ENCODE measurements at regions not wholly inside any gene's neighbourhood (a gene's known extent, or its start where the extent isn't known, plus 50 kb on each side); places are given as distances from the start of the nearest gene placed in this dataset.

- H3K36me3 ChIP-seq (ENCODE audit: low read length), result no peaks in the 10 kb centered on the region
- H2AFZ ChIP-seq (ENCODE audit: low read depth, low read length, severe bottlenecking), result no peak overlapping the region
- no peaks in the 10 kb centered on the region for H3F3A ChIP-seq (ENCODE audit: insufficient read depth)
- no peaks in the 10 kb centered on the region for H3K27me3 ChIP-seq (ENCODE audit: low read length)
- TF ChIP-seq CTCF (IDR thresholded peaks at IDR 0.05; ENCODE audit: insufficient read depth, low read length, poor library complexity, severe bottlenecking), result no peak
- TF ChIP-seq EZH2phosphoT487 (conservative IDR thresholded peaks at IDR 0.05; ENCODE audit: low read length), result no peak
- no peak overlapping the region for H3K4me3 ChIP-seq (ENCODE audit: insufficient read depth, low read length, poor library complexity, severe bottlenecking)
- no peaks in the 10 kb centered on the region for H3K9me3 ChIP-seq (ENCODE audit: insufficient read depth, low read length)
- H3K79me2 ChIP-seq (ENCODE audit: insufficient read depth, low read length), result no peaks in the 10 kb centered on the region
- no peaks in the 10 kb centered on the region for H3K9me2 ChIP-seq (replicated peaks; ENCODE audit: insufficient read depth, low read length)
- no peak overlapping the region for H3K4me2 ChIP-seq (ENCODE audit: low read depth, low read length, poor library complexity, severe bottlenecking)
- no peak overlapping the region for H3K27ac ChIP-seq (ENCODE audit: low read depth, low read length)
- H3K9ac ChIP-seq (ENCODE audit: low read length), result no peak overlapping the region
- H4K20me1 ChIP-seq (ENCODE audit: low read depth, low read length), result no peaks in the 10 kb centered on the region
Measured at GRCh38 chr6:11434565-11435326, 102.8 kb upstream of the TMEM170B start.

GRCh38 chr6:11433860-11434259 is 103.7 kb upstream of the TMEM170B start:
- Histone ChIP-seq H3K9me3 (ENCODE audit: insufficient read depth, low read length) (no peaks in the 10 kb centered on the region), H2AFZ (ENCODE audit: low read depth, low read length, severe bottlenecking) (no peak overlapping the region), H3K27ac (ENCODE audit: low read depth, low read length) (no peak overlapping the region), H3K27me3 (ENCODE audit: low read length) (no peaks in the 10 kb centered on the region), H3K36me3 (ENCODE audit: low read length) (no peaks in the 10 kb centered on the region), H3K79me2 (ENCODE audit: insufficient read depth, low read length) (no peaks in the 10 kb centered on the region), H4K20me1 (ENCODE audit: low read depth, low read length) (no peaks in the 10 kb centered on the region), H3K9me2 (replicated peaks; ENCODE audit: insufficient read depth, low read length) (no peaks in the 10 kb centered on the region), H3K4me3 (ENCODE audit: insufficient read depth, low read length, poor library complexity, severe bottlenecking) (no peak overlapping the region), H3F3A (ENCODE audit: insufficient read depth) (no peaks in the 10 kb centered on the region), H3K9ac (ENCODE audit: low read length) (no peak overlapping the region), H3K4me2 (ENCODE audit: low read depth, low read length, poor library complexity, severe bottlenecking) (no peak overlapping the region)
- TF ChIP-seq CTCF (IDR thresholded peaks at IDR 0.05; ENCODE audit: insufficient read depth, low read length, poor library complexity, severe bottlenecking) (no peak), EZH2phosphoT487 (conservative IDR thresholded peaks at IDR 0.05; ENCODE audit: low read length) (no peak)

GRCh38 chr6:11432713-11433450 is 104.7 kb upstream of the TMEM170B start:
- Histone ChIP-seq H3K27me3 (ENCODE audit: low read length) (no peaks in the 10 kb centered on the region), H3K4me3 (ENCODE audit: insufficient read depth, low read length, poor library complexity, severe bottlenecking) (no peak overlapping the region), H3K9ac (ENCODE audit: low read length) (no peak overlapping the region), H4K20me1 (ENCODE audit: low read depth, low read length) (no peaks in the 10 kb centered on the region), H2AFZ (ENCODE audit: low read depth, low read length, severe bottlenecking) (no peak overlapping the region), H3K36me3 (ENCODE audit: low read length) (no peaks in the 10 kb centered on the region), H3K4me2 (ENCODE audit: low read depth, low read length, poor library complexity, severe bottlenecking) (no peak overlapping the region), H3K79me2 (ENCODE audit: insufficient read depth, low read length) (no peaks in the 10 kb centered on the region), H3F3A (ENCODE audit: insufficient read depth) (no peaks in the 10 kb centered on the region), H3K9me2 (replicated peaks; ENCODE audit: insufficient read depth, low read length) (no peaks in the 10 kb centered on the region), H3K27ac (ENCODE audit: low read depth, low read length) (no peak overlapping the region), H3K9me3 (ENCODE audit: insufficient read depth, low read length) (no peaks in the 10 kb centered on the region)
- TF ChIP-seq CTCF (IDR thresholded peaks at IDR 0.05; ENCODE audit: insufficient read depth, low read length, poor library complexity, severe bottlenecking), result no peak
- TF ChIP-seq EZH2phosphoT487 (conservative IDR thresholded peaks at IDR 0.05; ENCODE audit: low read length), result no peak

All from SU-DHL-6 (cell line).